ENCODE measurements at regions not wholly inside any gene's neighbourhood (a gene's known extent, or its start where the extent isn't known, plus 50 kb on each side); places are given as distances from the start of the nearest gene placed in this dataset.

GRCh38 chr2:174015428-174015827 lies 50.3 kb upstream of the SP3 start:
- TF ChIP-seq CTCF (conservative IDR thresholded peaks at IDR 0.05; ENCODE audit: low read depth, low read length) (no peak), EZH2 (IDR thresholded peaks at IDR 0.05; ENCODE audit: borderline replicate concordance, low read depth, low read length, poor library complexity, severe bottlenecking) (no peak)
